ENCODE measurements at regions not wholly inside any gene's neighbourhood (a gene's known extent, or its start where the extent isn't known, plus 50 kb on each side); places are given as distances from the start of the nearest gene placed in this dataset.

DNA sequence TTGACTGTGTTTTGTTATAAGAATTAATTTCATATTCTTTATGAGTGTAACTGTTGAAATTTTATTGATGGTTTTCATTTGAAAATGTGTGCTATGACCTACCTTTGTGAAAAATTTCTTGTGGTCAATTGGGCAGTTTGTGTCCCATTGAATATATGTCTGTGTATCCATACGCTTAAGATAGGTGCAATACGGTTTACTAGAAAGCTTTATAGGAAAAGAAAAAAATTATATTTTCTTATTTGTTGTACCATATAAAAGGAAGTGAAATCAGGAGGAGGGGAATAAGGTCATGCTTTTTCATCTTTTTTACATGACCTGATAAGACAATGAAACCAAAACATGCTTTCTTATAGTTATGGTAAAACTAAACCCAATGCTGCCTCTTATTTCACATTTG, 807.7 kb downstream of the USP25 start:
- peaks cover 14% of the 10 kb centered on the region for H3K4me1 Mint-ChIP-seq (ENCODE audit: unreplicated experiment)
- H3K27ac Mint-ChIP-seq = no peak overlapping the region
- H3K36me3 Mint-ChIP-seq = no peaks in the 10 kb centered on the region
- no peak overlapping the region for H3K4me3 Mint-ChIP-seq
- DNase-seq (ENCODE audit: extremely low spot score, unreplicated experiment) = no peak
- TF ChIP-seq, protein P1, sequence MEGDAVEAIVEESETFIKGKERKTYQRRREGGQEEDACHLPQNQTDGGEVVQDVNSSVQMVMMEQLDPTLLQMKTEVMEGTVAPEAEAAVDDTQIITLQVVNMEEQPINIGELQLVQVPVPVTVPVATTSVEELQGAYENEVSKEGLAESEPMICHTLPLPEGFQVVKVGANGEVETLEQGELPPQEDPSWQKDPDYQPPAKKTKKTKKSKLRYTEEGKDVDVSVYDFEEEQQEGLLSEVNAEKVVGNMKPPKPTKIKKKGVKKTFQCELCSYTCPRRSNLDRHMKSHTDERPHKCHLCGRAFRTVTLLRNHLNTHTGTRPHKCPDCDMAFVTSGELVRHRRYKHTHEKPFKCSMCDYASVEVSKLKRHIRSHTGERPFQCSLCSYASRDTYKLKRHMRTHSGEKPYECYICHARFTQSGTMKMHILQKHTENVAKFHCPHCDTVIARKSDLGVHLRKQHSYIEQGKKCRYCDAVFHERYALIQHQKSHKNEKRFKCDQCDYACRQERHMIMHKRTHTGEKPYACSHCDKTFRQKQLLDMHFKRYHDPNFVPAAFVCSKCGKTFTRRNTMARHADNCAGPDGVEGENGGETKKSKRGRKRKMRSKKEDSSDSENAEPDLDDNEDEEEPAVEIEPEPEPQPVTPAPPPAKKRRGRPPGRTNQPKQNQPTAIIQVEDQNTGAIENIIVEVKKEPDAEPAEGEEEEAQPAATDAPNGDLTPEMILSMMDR (conservative IDR thresholded peaks at IDR 0.05) = no peak
- no peaks in the 10 kb centered on the region for H3K9me3 Mint-ChIP-seq
- no peaks in the 10 kb centered on the region for H3K27me3 Mint-ChIP-seq

DNA sequence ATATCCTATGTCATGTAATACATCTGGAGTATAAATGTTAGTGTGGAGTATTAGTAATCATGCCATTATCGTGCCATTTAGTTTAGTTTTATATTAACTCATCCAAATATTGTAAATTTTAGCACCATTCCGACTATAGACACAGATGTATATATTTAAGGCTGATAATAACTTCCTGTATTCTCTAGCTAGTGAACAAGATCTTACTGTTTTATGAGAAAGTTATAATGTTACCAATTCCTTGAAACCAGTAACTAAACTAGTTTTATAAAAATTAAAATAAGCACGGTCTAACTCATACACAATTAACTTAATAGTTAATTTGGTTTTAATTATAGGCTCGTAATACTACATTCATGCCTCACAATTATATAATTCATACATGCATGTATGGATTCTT, 808.6 kb downstream of the USP25 start:
- Mint-ChIP-seq H3K27ac (no peak overlapping the region), H3K9me3 (no peaks in the 10 kb centered on the region), H3K27me3 (no peaks in the 10 kb centered on the region), H3K4me3 (no peak overlapping the region), H3K36me3 (no peaks in the 10 kb centered on the region), H3K4me1 (ENCODE audit: unreplicated experiment) (peaks cover 11% of the 10 kb centered on the region)
- TF ChIP-seq, protein P1 (conservative IDR thresholded peaks at IDR 0.05) = no peak
- no peak for DNase-seq (ENCODE audit: extremely low spot score, unreplicated experiment)

DNA sequence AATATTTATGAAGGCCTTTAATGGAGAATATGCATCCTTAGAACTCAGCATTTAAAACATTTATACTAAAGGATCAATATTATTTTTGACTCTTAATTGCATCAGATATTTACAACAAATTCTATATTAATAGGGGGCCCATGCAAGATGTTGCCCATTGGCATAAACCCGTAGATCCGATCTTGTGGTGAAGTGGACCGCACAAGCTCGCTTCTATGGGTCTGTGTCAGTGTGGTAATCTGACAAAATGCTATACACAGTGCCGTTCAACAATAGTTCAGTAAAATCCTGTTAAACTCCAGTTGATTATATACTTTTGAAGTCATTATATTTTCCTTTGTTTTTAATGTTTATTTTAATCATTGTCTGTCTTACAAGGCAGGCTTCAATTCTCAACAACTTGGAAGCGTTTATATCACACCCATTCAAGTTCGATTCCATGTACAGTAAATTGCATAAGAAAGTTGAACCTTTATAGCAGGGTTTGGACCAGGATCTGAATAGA, 809.2 kb downstream of the USP25 start:
- Mint-ChIP-seq H3K4me3 (no peak overlapping the region), H3K27me3 (no peaks in the 10 kb centered on the region), H3K4me1 (ENCODE audit: unreplicated experiment) (peaks cover 6% of the 10 kb centered on the region), H3K27ac (no peak overlapping the region), H3K9me3 (no peaks in the 10 kb centered on the region), H3K36me3 (no peaks in the 10 kb centered on the region)
- TF ChIP-seq, protein P1 (conservative IDR thresholded peaks at IDR 0.05) = no peak
- DNase-seq (ENCODE audit: extremely low spot score, unreplicated experiment) = no peak

DNA sequence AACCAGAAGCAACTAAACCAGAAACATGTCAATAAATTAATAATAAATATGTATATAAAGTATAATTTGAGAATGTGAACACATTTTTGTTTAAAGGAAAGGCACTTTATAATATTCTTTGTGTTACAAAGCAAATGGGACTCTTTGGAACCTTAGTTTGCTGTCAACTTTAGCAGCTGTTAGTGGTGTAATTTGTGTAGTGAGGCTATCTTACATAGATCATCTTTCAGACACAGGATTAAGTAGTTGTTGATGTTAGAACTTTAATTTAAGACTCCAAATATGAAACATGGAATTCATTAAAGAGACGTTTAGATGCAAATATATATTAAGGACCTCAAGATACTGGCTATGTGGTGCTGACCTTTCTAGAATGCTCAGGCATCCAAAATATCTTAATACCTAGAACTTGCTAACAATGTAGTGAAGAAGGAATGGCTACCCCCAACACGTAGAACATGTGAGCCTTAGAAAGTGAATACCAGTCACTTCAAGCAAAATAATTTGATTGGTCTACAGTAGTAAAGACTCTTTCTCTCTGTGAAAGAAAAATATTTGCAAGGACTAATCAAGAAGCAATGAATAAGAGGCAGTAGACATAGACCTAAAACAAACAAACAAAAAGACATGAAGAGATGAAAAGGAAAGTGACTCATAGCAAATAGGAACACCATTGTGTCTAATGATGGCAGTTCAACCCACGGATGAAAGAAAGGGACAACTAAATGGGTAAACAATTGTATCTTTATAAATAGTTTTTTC, 811.4 kb downstream of the USP25 start:
- no peak for DNase-seq (ENCODE audit: extremely low spot score, unreplicated experiment)
- Mint-ChIP-seq H3K4me3 (no peak overlapping the region), H3K27ac (no peak overlapping the region), H3K4me1 (ENCODE audit: unreplicated experiment) (no peaks in the 10 kb centered on the region), H3K9me3 (no peaks in the 10 kb centered on the region), H3K36me3 (no peaks in the 10 kb centered on the region), H3K27me3 (no peaks in the 10 kb centered on the region)
- TF ChIP-seq, protein P1 (conservative IDR thresholded peaks at IDR 0.05) = no peak

DNA sequence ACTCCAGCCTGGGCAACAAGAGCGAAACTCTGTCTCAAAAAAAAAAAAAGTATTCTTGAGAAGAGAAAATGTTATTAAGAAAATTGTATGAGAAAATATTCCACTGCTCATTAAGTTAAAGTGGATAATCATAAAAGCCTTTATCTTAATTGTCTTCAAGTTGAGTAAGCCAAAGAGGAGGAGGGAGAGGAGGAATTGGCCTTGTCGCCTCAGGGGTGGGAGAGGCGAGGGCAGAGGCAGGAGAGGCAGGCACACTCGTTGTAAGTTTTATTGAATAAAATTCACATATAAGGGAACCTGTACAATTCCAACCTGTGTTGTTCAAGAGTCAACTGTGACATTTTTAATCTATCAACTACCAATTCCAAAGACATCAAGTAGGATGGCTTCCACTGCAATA, 820.3 kb downstream of the USP25 start:
- TF ChIP-seq, protein P1 (conservative IDR thresholded peaks at IDR 0.05) = no peak
- Mint-ChIP-seq H3K27ac (no peak overlapping the region), H3K27me3 (no peaks in the 10 kb centered on the region), H3K36me3 (peaks cover 11% of the 10 kb centered on the region), H3K4me3 (no peak overlapping the region), H3K9me3 (peaks cover 4% of the 10 kb centered on the region), H3K4me1 (ENCODE audit: unreplicated experiment) (peaks cover 6% of the 10 kb centered on the region)
- DNase-seq (ENCODE audit: extremely low spot score, unreplicated experiment) = no peak

Measured in type B pancreatic cell (in vitro differentiated cells).